Umbilical cord (tissue), 1 donor: ENCODE measurements at regions not wholly inside any gene's neighbourhood (a gene's known extent, or its start where the extent isn't known, plus 50 kb on each side); places are given as distances from the start of the nearest gene placed in this dataset.

Experiments
- DNase-seq: peaks from one replicate; pipeline ENCODE4 v3.0.0-alpha.2; 2015; ENCODE audit warnings: low spot score

DNA sequence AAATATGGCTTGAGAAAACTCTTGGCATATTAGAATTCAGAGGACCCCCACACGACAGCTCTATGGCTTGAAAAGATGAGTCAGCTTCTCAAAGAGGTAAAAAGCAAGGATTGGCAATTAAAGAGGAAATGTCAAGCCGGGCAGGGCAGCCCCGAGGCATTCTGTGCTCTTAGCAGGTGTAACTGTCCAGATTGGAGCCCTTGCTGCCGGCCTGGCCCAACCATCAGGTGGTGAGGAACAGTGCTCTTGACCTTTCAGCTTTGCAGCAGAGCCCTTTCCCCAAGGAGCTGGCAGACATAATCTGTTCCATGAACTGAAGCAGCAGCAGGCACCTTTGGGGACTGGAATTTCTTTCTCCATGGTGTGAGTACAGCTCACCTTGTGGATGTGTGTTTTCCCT lies 287.8 kb downstream of the UTP18 start:
- DNase-seq: no peak

DNA sequence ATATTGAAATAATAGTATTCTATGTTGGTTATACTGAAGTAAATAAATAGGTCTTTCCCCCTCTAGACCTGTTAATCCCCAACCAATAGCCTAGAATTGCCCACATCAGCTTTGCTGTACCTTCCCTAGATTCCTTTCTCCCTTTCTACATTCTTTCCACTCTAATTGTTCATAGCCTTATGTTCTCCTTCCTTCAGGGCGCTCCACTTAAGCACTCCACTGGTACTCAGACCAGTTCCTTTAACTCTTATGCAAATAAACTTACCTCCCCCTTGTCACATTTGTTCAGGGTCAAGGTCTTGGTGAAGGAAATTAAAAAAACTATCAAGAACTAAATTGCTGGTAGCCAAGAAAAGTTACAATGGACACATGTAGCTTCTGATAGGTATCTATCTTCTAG lies 294.8 kb downstream of the UTP18 start:
- no peak for DNase-seq

DNA sequence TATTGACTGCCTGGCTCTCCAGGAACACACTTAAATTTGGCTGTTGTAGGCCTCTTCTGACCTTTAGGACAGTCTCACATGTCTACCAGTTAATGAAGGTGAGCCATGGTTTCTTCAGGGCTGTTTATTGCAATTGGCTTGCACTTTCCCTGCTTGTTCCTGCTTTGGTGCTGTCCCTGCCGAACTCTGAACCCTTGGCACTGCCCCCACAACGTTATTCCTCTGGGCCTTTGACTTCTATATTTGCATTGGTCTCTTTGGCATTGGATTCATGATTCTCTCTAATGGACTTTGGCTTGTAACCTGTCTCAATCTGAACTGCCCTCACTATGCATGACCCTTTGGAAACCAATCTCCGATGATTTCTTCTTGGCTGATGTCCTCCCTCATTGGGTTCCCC lies 299.4 kb downstream of the UTP18 start:
- no peak for DNase-seq

DNA sequence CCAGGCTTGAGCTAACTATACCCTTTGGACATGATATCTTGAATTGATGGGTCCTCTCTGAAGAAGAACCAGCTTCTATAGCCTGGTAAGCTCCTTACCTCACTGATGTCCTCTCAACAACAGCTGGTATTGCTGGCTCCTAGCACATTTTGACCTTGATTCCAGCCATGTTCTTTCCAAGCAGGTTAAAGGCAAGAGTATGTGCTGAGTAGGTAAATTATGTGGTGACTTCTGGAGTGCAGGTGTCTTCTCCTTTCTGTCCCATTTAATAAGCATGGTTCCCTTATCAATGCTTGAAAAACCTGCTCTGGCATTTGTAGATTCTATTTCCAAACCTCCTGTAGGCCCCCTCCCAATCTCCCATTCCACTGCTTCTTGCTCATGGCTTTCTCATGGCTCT lies 300.1 kb downstream of the UTP18 start:
- DNase-seq: no peak

DNA sequence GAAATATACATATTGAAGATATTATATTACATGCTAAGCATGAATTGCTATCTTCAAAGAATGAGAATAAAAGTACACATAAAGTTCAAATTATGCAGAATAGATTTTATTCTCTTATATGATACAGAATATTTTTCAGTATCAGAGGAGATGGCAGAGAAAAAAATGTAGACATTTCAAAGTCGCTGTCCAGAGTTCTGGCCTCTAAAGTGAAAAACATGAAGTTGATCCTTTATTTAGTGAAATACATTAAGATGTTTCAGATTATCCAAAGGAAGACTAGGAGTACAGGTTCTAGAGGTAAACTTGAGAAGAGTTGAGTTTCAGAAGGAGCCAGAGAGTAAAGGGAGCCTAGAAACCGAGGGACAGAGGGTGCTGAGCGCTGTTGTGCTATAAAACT lies 303.6 kb downstream of the UTP18 start:
- no peak for DNase-seq

DNA sequence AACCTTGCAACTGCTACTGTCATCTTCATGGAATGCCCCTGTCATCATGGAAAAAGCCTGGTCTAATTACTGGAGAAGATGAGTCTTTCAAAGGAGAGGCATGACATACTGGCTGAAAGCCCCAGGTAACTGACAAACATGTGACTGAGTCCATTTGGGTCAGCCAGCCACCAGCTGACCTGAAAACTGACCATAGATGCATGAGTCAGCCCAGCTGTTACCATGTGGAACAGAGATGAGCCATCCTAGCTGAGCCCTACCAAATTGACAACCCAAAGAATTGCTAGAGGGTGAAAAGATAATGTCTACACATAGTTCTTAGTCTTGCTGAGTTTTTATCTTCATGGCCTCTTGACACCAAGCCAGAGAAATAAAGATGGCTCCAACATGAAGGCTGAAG lies 311.8 kb downstream of the UTP18 start:
- no peak for DNase-seq
